CMK (cell line): ENCODE measurements at regions not wholly inside any gene's neighbourhood (a gene's known extent, or its start where the extent isn't known, plus 50 kb on each side); places are given as distances from the start of the nearest gene placed in this dataset.
A peak's percentile ranks its signal among the peaks of the same experiment; 100 is the strongest.
"Not testable (repeated sequence)": the region's sequence is repeated elsewhere in the genome, so short reads cannot be mapped to it uniquely, and the experiment has no call there.

Experiments
- DNase-seq: peaks from one replicate; pipeline ENCODE4 v3.0.0-alpha.2; 2010; ENCODE audit warnings: low read depth

- no peak for DNase-seq
These were observed 495.2 kb downstream of the DIRAS2 start for GRCh38 chr9:90147426-90147825.

- no peak for DNase-seq
These were observed 486.3 kb downstream of the DIRAS2 start for GRCh38 chr9:90156318-90156717.

DNA sequence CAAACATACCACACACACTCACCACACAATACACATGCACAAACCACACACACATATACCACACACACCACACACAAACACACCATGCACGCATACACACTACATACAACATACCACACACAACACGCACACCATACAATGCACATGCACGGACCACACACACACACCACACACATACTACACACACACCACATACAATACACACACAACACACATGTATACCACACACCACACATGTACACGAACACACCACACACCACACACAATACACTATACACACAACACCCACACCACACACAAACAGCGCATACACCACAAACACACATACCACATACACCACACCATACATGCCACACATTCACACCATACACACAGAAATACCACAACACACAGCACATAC is 480.3 kb downstream of the DIRAS2 start:
- DNase-seq = no peak

GRCh38 chr9:90162819-90163218 is 479.8 kb downstream of the DIRAS2 start:
- no peak for DNase-seq

GRCh38 chr9:90165281-90165680 is 477.3 kb downstream of the DIRAS2 start:
- no peak for DNase-seq

DNA sequence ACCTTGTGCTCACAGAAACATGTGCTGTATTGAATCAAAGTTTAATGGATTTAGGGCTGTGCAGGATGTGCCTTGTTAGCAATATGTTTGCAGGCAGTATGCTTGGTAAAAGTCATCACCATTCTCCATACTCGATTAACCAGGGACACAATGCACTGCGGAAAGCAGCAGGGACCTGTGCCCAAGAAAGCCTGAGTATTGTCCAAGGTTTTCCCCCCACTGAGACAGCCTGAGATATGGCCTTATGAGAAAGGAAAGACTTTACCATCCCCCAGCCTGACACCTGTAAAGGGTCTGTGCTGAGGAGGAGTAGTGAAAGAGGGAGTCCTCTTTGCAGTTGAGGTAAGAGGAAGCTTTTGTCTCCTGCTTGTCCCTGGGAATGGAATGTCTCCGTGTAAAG is 476.2 kb downstream of the DIRAS2 start:
- DNase-seq = not testable (repeated sequence)

DNA sequence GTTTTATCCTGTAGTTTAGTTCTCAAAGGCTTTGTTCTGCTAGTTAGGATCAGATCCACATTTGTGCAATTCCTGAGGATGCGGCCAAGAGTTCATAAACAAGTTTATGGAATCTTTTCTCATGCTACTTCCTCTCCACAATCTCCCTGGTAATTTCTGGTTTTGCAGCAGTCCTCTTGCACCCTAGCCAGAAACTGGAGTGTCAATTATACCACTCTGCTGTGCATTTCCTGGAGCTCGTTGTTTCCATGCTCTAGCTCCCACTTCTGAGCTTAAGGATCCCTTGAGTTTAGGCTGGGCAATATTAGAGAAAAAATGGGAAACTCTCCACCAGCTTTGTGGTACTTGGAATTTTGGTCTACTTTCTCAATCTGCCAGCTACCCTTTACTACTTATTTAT is 474.7 kb downstream of the DIRAS2 start:
- DNase-seq = no peak

- no peak for DNase-seq
These were observed 473.1 kb downstream of the DIRAS2 start for GRCh38 chr9:90169490-90169889.

GRCh38 chr9:90173935-90174334 is 468.7 kb downstream of the DIRAS2 start:
- DNase-seq = not testable (repeated sequence)

GRCh38 chr9:90174346-90174745 is 468.3 kb downstream of the DIRAS2 start:
- not testable (repeated sequence) for DNase-seq

GRCh38 chr9:90175257-90175656 is 467.4 kb downstream of the DIRAS2 start:
- no peak for DNase-seq

GRCh38 chr9:90175865-90176264 is 466.8 kb downstream of the DIRAS2 start:
- no peak for DNase-seq

DNA sequence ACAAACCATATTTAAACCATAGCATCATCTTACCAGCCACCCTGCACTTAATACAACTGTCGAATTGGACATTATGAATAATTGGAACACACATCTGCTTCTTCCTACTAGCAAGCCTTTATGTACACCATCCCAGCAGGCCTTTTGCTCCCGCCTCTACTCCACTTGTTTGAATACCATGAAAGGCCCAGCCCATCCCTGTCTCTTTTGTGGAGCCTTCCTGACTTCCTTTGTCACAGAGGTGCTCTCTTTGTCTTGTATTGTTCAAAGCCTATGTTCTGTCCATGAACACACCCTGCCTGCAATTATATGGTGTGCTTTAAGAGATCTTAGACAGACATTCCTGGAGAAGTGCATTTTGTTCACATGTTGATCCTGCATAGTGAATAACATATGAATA is 465.7 kb downstream of the DIRAS2 start:
- no peak for DNase-seq

GRCh38 chr9:90180381-90180780 is 462.2 kb downstream of the DIRAS2 start:
- DNase-seq = no peak

DNA sequence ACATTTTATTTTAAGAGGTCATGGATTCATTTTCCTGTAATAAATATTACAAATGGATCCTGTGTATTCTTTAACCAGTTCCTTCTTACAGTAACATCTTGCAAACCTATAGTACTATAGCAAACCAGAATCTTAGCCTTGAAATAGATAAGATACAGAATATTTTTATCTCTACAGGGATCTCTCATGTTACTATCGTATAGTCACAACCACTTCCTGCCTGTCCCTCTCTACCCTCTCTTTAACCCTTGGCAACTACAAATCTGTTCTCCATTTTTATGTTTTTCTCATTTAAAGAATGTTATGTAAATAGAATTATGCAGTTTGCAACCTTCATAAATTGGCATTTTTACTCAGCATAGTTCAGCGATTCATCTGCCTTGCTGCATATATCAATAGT is 454.0 kb downstream of the DIRAS2 start:
- DNase-seq = peak; percentile 4

DNA sequence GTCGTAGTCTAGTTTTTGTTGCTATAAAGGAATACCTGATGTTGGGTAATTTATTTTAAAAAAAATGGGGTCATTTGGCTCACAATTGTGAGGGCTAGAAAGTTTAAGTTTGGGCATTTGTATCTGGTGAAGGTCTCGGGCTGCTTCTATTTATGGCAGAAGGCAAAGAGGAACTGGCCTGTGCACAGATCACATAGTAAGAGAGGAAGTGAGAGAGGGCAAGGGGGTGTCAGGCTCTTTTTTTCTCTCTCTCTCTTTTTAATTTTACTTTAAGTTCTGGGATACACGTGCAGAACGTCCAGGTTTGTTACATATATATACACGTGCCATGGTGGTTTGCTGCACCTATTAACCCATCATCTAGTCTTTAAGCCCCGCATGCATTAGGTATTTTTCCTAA is 453.3 kb downstream of the DIRAS2 start:
- DNase-seq = peak; percentile 7

GRCh38 chr9:90192465-90192864 is 450.2 kb downstream of the DIRAS2 start:
- peak; percentile 59 for DNase-seq

GRCh38 chr9:90198956-90199355 is 443.7 kb downstream of the DIRAS2 start:
- no peak for DNase-seq

DNA sequence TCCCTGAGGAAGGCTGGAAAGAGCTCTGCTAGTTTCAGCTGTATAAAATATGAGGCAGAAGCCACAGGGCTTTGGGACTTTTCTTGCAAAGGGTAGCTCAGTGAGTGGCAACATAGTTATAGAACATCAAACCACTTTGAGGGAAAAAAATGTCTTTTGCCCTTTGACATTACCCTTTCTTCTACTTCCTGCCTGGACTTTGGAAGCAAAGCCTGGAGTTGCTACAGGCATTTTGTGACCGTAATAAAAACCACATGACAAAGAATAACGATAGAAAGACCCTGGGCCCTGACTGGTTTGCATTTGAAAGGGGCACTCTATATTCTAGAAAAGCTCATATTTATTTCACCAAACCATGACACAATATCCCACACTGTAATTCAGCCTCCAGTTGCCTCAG is 440.9 kb downstream of the DIRAS2 start:
- no peak for DNase-seq

DNA sequence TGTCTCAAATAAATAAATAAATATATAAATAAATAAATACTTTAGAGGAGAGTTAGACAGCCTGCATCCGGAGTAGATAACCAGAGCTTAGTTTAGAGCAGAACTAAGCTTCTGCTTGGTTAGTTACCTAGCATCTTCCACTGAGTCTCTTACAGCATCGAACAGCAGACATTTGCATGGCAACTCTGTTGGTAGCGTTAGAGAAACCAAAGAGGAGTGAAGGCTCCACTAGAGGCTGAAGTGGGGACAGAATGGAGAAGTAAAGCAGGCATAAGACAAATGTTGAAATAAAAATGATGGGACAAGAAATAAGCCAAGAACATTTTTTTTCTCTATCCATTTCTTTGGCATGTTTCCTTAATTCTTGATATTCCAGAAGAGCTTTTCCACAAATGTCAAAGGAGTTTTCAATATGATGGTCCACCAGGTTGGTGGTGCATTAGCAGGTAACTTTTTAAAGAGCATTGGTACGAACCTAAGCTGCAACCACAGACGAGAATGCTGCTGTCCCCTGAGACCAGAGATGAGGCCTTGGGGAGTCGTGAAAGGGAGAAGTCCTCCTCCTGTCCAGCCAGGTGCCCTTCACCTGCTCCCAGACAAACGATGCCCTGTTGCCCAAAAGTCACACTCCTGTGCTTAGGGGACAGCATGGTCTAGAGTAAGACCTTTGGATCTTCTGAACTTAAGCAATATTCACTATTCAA is 438.3 kb downstream of the DIRAS2 start:
- no peak for DNase-seq

- not testable (repeated sequence) for DNase-seq
These were observed 429.6 kb downstream of the DIRAS2 start for GRCh38 chr9:90213045-90213444.

DNA sequence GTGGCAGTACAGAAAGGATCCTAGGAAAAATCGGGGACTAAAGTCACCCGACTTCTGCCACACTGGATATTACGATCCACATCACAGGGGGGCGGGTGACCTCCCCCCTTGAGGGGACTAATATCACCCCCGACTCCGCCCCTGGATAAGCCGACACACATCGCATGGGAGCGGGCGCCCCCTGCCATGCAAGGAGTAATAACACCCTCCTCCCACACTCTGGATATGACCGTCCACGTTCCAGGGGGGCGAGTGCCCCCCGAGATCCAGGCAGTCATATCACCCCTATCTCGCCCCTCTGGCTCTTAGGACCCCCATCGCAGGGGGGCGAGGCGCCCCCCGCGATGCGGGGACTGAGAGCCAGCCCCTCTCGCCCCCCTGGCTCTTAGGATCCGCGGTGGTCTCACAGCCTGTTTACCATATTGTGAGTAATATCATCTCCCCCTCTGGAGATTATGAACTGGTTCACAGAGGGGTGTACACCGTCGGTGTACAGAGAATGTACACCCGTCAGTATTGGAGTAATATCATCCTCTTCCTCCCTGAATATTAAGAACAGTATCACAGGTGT is 423.0 kb downstream of the DIRAS2 start:
- no peak for DNase-seq

GRCh38 chr9:90221899-90222298 is 420.7 kb downstream of the DIRAS2 start:
- not testable (repeated sequence) for DNase-seq

DNA sequence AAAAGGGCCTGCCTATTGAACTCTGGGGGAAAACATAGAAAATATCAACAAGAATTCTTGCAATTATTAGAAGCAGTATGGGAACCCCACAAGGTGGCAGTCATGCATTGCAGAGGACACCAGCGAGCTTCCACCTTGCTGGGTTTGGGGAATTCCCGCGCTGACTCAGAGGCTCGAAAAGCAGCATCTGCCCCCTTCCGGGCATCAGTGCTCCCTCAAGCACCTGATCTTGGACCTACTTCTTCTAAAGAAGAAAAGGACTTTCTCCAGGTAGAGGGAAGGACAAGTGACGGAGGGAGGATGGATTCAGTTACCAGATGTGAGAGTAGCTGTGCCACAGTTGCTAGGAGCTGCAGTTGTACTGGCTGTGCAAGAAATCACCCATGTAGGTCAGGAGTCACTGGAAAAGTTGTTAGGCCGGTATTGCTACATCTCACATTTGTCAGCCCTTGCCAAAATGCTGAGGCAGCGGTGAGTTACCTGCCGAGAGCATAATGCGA is 415.7 kb downstream of the DIRAS2 start:
- not testable (repeated sequence) for DNase-seq
